ENCODE measurements at regions not wholly inside any gene's neighbourhood (a gene's known extent, or its start where the extent isn't known, plus 50 kb on each side); places are given as distances from the start of the nearest gene placed in this dataset.

DNA sequence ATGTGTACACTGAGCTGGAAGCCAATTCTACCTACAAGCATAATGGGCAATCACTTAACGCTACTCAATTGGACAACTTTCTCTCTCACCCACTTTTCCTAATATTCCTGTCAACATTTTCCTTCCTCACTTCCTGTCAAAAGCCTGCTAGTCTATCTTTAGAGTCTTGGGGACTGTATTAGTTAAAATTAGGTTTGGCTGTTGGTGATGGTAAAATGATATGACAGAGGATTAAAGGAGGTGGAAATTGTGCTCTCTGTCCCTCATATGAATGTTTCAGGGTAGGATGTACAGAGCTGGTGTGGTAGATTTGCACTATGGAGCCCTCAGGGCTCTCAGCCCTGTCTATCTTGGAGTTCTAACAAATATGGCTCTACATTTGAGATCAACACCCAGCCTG, 129.7 kb downstream of the CEP57L1 start:
- TF ChIP-seq POLR2A (IDR thresholded peaks at IDR 0.05) (no peak), CTCF (IDR thresholded peaks at IDR 0.05) (no peak)

Measured in heart left ventricle (tissue), 13 donors.